ENCODE measurements at regions not wholly inside any gene's neighbourhood (a gene's known extent, or its start where the extent isn't known, plus 50 kb on each side); places are given as distances from the start of the nearest gene placed in this dataset.

DNA sequence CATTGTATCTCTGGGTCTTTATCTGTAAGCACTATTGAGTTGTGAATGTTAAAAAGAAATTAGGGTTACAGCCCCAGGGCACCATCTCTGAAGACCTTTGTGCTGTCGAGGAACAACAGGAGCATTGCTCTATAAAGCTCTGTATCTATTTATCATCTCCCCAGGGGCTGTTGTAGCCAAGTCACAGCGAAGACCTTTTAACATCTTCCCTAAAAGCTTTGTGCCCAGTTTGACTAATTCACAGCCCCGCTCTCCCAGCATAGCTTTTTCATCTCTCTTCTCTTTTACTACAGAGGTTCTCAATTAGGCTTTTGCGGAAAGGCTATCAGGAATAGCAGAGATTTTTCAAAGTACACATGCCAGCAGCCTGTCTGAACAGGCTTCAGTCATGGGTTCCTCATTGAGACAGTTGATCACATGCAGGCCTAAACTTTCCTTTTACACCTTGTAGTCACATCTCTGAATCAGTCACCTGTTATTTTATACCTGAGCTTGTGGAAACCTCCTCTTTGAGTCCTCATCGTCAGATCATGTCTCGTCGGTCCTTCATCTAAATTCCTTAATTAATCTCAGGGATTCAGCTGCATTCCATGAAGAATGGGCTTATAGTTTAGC is 140.5 kb downstream of the NPR3 start:
- TF ChIP-seq EZH2 (IDR thresholded peaks at IDR 0.05; ENCODE audit: low read depth) = no peak
- no peak for TF ChIP-seq CTCF (conservative IDR thresholded peaks at IDR 0.05)
- no peaks in the 10 kb centered on the region for H3F3A ChIP-seq (ENCODE audit: insufficient read depth, low read depth)
- BruUV-seq (replicated peaks) = no TSS peak
- no peaks in the 10 kb centered on the region for H4K20me1 ChIP-seq (ENCODE audit: insufficient read depth)
- H3K4me3 ChIP-seq = no peak overlapping the region
- H3K4me1 ChIP-seq (replicated peaks; ENCODE audit: insufficient read depth) = peaks cover 6% of the 10 kb centered on the region; the same call in 1 of the 2 replicates
- intact Hi-C loops (cut with micrococcal nuclease; ENCODE audit: unreplicated experiment) = loop anchor here (1.0 to 5.0 kb wide), 12 partner anchors 45 to 451 kb away; no protein-coding TSS in a partner anchor
- DNase-seq = no peak
- CTCF ChIA-PET = interaction anchor here (0.6 to 1.9 kb wide), 9 partner anchors 9 to 568 kb away, joined by 3 to 24 read pairs (median 5); partner anchors contain the start of gene NPR3
- no peak overlapping the region for H2AFZ ChIP-seq
- H3K36me3 ChIP-seq (ENCODE audit: low read depth) = no peaks in the 10 kb centered on the region
- H3K9me2 ChIP-seq (ENCODE audit: insufficient read depth) = no peaks in the 10 kb centered on the region
- peaks cover 19% of the 10 kb centered on the region; the same call in 1 of the 2 replicates for H3K27me3 ChIP-seq (ENCODE audit: insufficient read depth, low read depth)
- H3K4me2 ChIP-seq = no peak overlapping the region
- H3K9me3 ChIP-seq (ENCODE audit: insufficient read depth, low read depth) = no peaks in the 10 kb centered on the region
- H3K27ac ChIP-seq = no peak overlapping the region
- H3K79me2 ChIP-seq (ENCODE audit: low read depth) = no peaks in the 10 kb centered on the region
- POLR2A ChIA-PET (ENCODE audit: unreplicated experiment) = interaction anchor here (0.6 kb wide), 1 partner anchor 30 kb away, joined by 4 read pairs; no protein-coding TSS in a partner anchor

- no peak overlapping the region; the same call in 1 of the 2 replicates for H3K4me2 ChIP-seq
- no TSS peak for BruUV-seq (replicated peaks)
- CTCF ChIA-PET = interaction anchor here (0.5 to 1.9 kb wide), 7 partner anchors 10 to 567 kb away, joined by 3 to 24 read pairs (median 4); partner anchors contain the start of genes NPR3 and SUB1
- no peaks in the 10 kb centered on the region for H3K36me3 ChIP-seq (ENCODE audit: low read depth)
- no peaks in the 10 kb centered on the region for H3K79me2 ChIP-seq (ENCODE audit: low read depth)
- intact Hi-C loops (cut with micrococcal nuclease; ENCODE audit: unreplicated experiment) = loop anchor here (1.0 to 5.0 kb wide), 12 partner anchors 46 to 450 kb away; no protein-coding TSS in a partner anchor
- TF ChIP-seq CTCF (conservative IDR thresholded peaks at IDR 0.05) (peak; percentile 66), EZH2 (IDR thresholded peaks at IDR 0.05; ENCODE audit: low read depth) (no peak)
- POLR2A ChIA-PET (ENCODE audit: unreplicated experiment) = interaction anchor here (0.5 to 0.8 kb wide), 3 partner anchors 129 to 301 kb away, joined by 3 to 10 read pairs (median 4); no protein-coding TSS in a partner anchor
- H3K27ac ChIP-seq = no peak overlapping the region
- H2AFZ ChIP-seq = no peak overlapping the region
- no peaks in the 10 kb centered on the region for H4K20me1 ChIP-seq (ENCODE audit: insufficient read depth)
- no peaks in the 10 kb centered on the region for H3K9me2 ChIP-seq (ENCODE audit: insufficient read depth)
- H3K9me3 ChIP-seq (ENCODE audit: insufficient read depth, low read depth) = no peaks in the 10 kb centered on the region
- H3F3A ChIP-seq (ENCODE audit: insufficient read depth, low read depth) = no peaks in the 10 kb centered on the region
- no peak overlapping the region for H3K4me3 ChIP-seq
- peaks cover 6% of the 10 kb centered on the region; the same call in 1 of the 2 replicates for H3K4me1 ChIP-seq (replicated peaks; ENCODE audit: insufficient read depth)
- peak in 1 of 2 experiments; percentile 91 for DNase-seq
- H3K27me3 ChIP-seq (ENCODE audit: insufficient read depth, low read depth) = peaks cover 10% of the 10 kb centered on the region; the same call in 1 of the 2 replicates
Measured at GRCh38 chr5:32852535-32852934, 141.4 kb downstream of the NPR3 start.

GRCh38 chr5:32852976-32853375 is 141.9 kb downstream of the NPR3 start:
- no peak for DNase-seq
- Histone ChIP-seq H3F3A (ENCODE audit: insufficient read depth, low read depth) (no peaks in the 10 kb centered on the region), H3K27me3 (ENCODE audit: insufficient read depth, low read depth) (peaks cover 10% of the 10 kb centered on the region; the same call in 1 of the 2 replicates), H3K4me3 (no peak overlapping the region), H3K4me2 (no peak overlapping the region), H4K20me1 (ENCODE audit: insufficient read depth) (no peaks in the 10 kb centered on the region), H3K79me2 (ENCODE audit: low read depth) (no peaks in the 10 kb centered on the region), H3K4me1 (replicated peaks; ENCODE audit: insufficient read depth) (peaks cover 6% of the 10 kb centered on the region; the same call in 1 of the 2 replicates), H2AFZ (no peak overlapping the region), H3K27ac (no peak overlapping the region), H3K9me3 (ENCODE audit: insufficient read depth, low read depth) (no peaks in the 10 kb centered on the region), H3K36me3 (ENCODE audit: low read depth) (no peaks in the 10 kb centered on the region), H3K9me2 (ENCODE audit: insufficient read depth) (no peaks in the 10 kb centered on the region)
- ChIA-PET POLR2A (ENCODE audit: unreplicated experiment) (interaction anchor here (0.5 to 0.8 kb wide), 3 partner anchors 130 to 301 kb away, joined by 3 to 10 read pairs (median 4); no protein-coding TSS in a partner anchor), CTCF (interaction anchor here (0.5 to 1.9 kb wide), 9 partner anchors 10 to 268 kb away, joined by 3 to 24 read pairs (median 4); partner anchors contain the start of genes NPR3 and SUB1)
- no TSS peak for BruUV-seq (replicated peaks)
- no peak; the same call in none of the 2 replicates for TF ChIP-seq CTCF (conservative IDR thresholded peaks at IDR 0.05)
- TF ChIP-seq EZH2 (IDR thresholded peaks at IDR 0.05; ENCODE audit: low read depth) = no peak
- intact Hi-C loops (cut with micrococcal nuclease; ENCODE audit: unreplicated experiment) = loop anchor here (1.0 to 5.0 kb wide), 12 partner anchors 47 to 449 kb away; no protein-coding TSS in a partner anchor
